NCI-H748 (cell line): ENCODE measurements at regions not wholly inside any gene's neighbourhood (a gene's known extent, or its start where the extent isn't known, plus 50 kb on each side); places are given as distances from the start of the nearest gene placed in this dataset.

Experiments
- DNase-seq: peaks from one replicate; lab custom pipeline; 2025; ENCODE audit not compliant: unreplicated experiment; lab: John Stamatoyannopoulos, UW

GRCh38 chr18:47602273-47602897, 328.1 kb downstream of the SMAD2 start:
- no peak for DNase-seq

GRCh38 chr18:47601581-47602272, 328.7 kb downstream of the SMAD2 start:
- no peak for DNase-seq

GRCh38 chr18:47595831-47596501, 334.5 kb downstream of the SMAD2 start:
- peak; percentile 67 for DNase-seq

- DNase-seq, result peak; percentile 92
These were observed 335.8 kb downstream of the SMAD2 start for GRCh38 chr18:47594621-47595086.

- DNase-seq, result peak; percentile 80
These were observed 336.6 kb downstream of the SMAD2 start for GRCh38 chr18:47593744-47594472.

GRCh38 chr18:47591429-47591828, 339.0 kb downstream of the SMAD2 start:
- DNase-seq, result no peak

GRCh38 chr18:47587587-47587986, 336.1 kb upstream of the SKOR2 start:
- no peak for DNase-seq

GRCh38 chr18:47586418-47587070, 335.1 kb upstream of the SKOR2 start:
- no peak for DNase-seq

- DNase-seq, result no peak
These were observed 334.5 kb upstream of the SKOR2 start for GRCh38 chr18:47585914-47586313.

GRCh38 chr18:47585136-47585535, 333.7 kb upstream of the SKOR2 start:
- no peak for DNase-seq

- no peak for DNase-seq
These were observed 330.6 kb upstream of the SKOR2 start for GRCh38 chr18:47582093-47582492.

GRCh38 chr18:47577520-47577919, 326.1 kb upstream of the SKOR2 start:
- DNase-seq, result no peak

- peak; percentile 92 for DNase-seq
These were observed 323.5 kb upstream of the SKOR2 start for GRCh38 chr18:47574966-47575365.

- no peak for DNase-seq
These were observed 320.5 kb upstream of the SKOR2 start for GRCh38 chr18:47571957-47572356.

GRCh38 chr18:47566809-47567208, 315.3 kb upstream of the SKOR2 start:
- DNase-seq, result no peak

- DNase-seq, result no peak
These were observed 309.6 kb upstream of the SKOR2 start for GRCh38 chr18:47560723-47561715.

- DNase-seq, result peak; percentile 42
These were observed 306.8 kb upstream of the SKOR2 start for GRCh38 chr18:47558110-47558750.

- DNase-seq, result no peak
These were observed 305.7 kb upstream of the SKOR2 start for GRCh38 chr18:47557160-47557559.

- DNase-seq, result no peak
These were observed 301.3 kb upstream of the SKOR2 start for GRCh38 chr18:47552783-47553182.
